GM23338 (cell line): ENCODE measurements at regions not wholly inside any gene's neighbourhood (a gene's known extent, or its start where the extent isn't known, plus 50 kb on each side); places are given as distances from the start of the nearest gene placed in this dataset.
A peak's percentile ranks its signal among the peaks of the same experiment; 100 is the strongest.

Source experiments
- ATAC-seq: fragments of 200-7000 bp; cut with Tn5 transposase; 3 replicates; pipeline ENCODE4 v1.9.1; 2020
- DNase-seq: peaks from one replicate; pipeline ENCODE4 v3.0.0-alpha.2; 2015; ENCODE audit warnings: low spot score
- H2AFZ ChIP-seq: fragments of 200-600 bp; sonication (generic); 2 replicates; pipeline ENCODE4 v1.8.0; 2016; ENCODE audit warnings: antibody characterized with exemption, mild to moderate bottlenecking, moderate library complexity
- H3F3A ChIP-seq: fragments of 200-600 bp; sonication (generic); replicated peaks from 2 replicates; pipeline ENCODE4 v1.8.0; 2017; ENCODE audit warnings: antibody characterized with exemption, mixed run types, low read depth
- H3K27ac ChIP-seq: fragments of 200-600 bp; sonication (generic); 2 replicates; pipeline ENCODE4 v1.6.1; 2016; ENCODE audit warnings: low read depth
- H3K27me3 ChIP-seq: fragments of 200-600 bp; sonication (generic); 2 replicates; pipeline ENCODE4 v1.8.0; 2016; ENCODE audit warnings: mild to moderate bottlenecking, mixed run types, moderate library complexity; ENCODE audit not compliant: insufficient read depth
- H3K36me3 ChIP-seq: fragments of 200-600 bp; sonication (generic); 2 replicates; pipeline ENCODE4 v1.8.0; 2016; ENCODE audit warnings: mild to moderate bottlenecking; ENCODE audit not compliant: insufficient read depth
- H3K4me1 ChIP-seq: fragments of 200-600 bp; sonication (generic); 2 replicates; pipeline ENCODE4 v1.8.0; 2016; ENCODE audit warnings: mild to moderate bottlenecking, moderate library complexity; ENCODE audit not compliant: insufficient read depth
- H3K4me2 ChIP-seq: fragments of 200-600 bp; sonication (generic); 2 replicates; pipeline ENCODE4 v1.7.1; 2017; ENCODE audit warnings: mixed run types
- H3K4me3 ChIP-seq: fragments of 200-600 bp; sonication (generic); 2 replicates; pipeline ENCODE4 v1.6.1; 2016; ENCODE audit warnings: mixed run types
- H3K79me2 ChIP-seq: fragments of 200-600 bp; sonication (generic); replicated peaks from 2 replicates; pipeline ENCODE4 v1.8.0; 2017; ENCODE audit warnings: mild to moderate bottlenecking; ENCODE audit not compliant: insufficient read depth
- H3K9me2 ChIP-seq: fragments of 200-600 bp; sonication (generic); 2 replicates; pipeline ENCODE4 v1.8.0; 2017; ENCODE audit not compliant: insufficient read depth
- H4K20me1 ChIP-seq: fragments of 200-600 bp; sonication (generic); replicated peaks from 2 replicates; pipeline ENCODE4 v1.8.0; 2017; ENCODE audit warnings: mild to moderate bottlenecking; ENCODE audit not compliant: insufficient read depth
- H3K27ac Mint-ChIP-seq: 2 replicates; pipeline ENCODE4 v1.8.0; 2020; ENCODE audit warnings: inconsistent platforms, mild to moderate bottlenecking, moderate library complexity, mixed read lengths
- H3K27me3 Mint-ChIP-seq: 3 replicates; pipeline ENCODE4 v1.8.0; 2022; ENCODE audit warnings: low read depth, mild to moderate bottlenecking, moderate library complexity, mixed read lengths, inconsistent platforms; ENCODE audit not compliant: insufficient read depth, poor library complexity
- H3K36me3 Mint-ChIP-seq: 3 replicates; pipeline ENCODE4 v1.8.0; 2021; ENCODE audit warnings: low read depth, mild to moderate bottlenecking, inconsistent platforms, moderate library complexity, mixed read lengths
- H3K4me1 Mint-ChIP-seq: 3 replicates; pipeline ENCODE4 v1.8.0; 2020; ENCODE audit warnings: mild to moderate bottlenecking, inconsistent platforms, mixed read lengths
- H3K4me3 Mint-ChIP-seq: 3 replicates; pipeline ENCODE4 v1.8.0; 2021; ENCODE audit warnings: moderate library complexity, mild to moderate bottlenecking, inconsistent platforms, mixed read lengths
- H3K9me3 Mint-ChIP-seq: 3 replicates; pipeline ENCODE4 v1.8.0; 2020; ENCODE audit warnings: moderate library complexity, mild to moderate bottlenecking, inconsistent platforms, mixed read lengths
- CREB1 ChIP-seq: fragments of 250-450 bp; sonication (Bioruptor Pico); IDR thresholded peaks from 2 replicates; pipeline ENCODE4 v1.5.0; 2020; ENCODE audit warnings: low read depth, mild to moderate bottlenecking, moderate library complexity
- CTCF ChIP-seq, 2 experiments: fragments of 200-600 bp in 1 of 2; sonication (generic) in 1 of 2; conservative IDR thresholded peaks; 2 replicates each; pipeline versions ENCODE4 v1.5.1 to v1.6.1; 2016 to 2017; ENCODE audit warnings: antibody characterized with exemption in 2 of 2, low read depth in 2 of 2, mild to moderate bottlenecking in 2 of 2, moderate library complexity in 1 of 2
- ETS1 ChIP-seq: IDR thresholded peaks from 2 replicates; pipeline ENCODE4 v1.6.1; 2016; ENCODE audit warnings: antibody characterized with exemption
- EZH2 ChIP-seq: fragments of 200-600 bp; sonication (generic); IDR thresholded peaks from one replicate; pipeline ENCODE4 v1.8.0; 2017; ENCODE audit warnings: antibody characterized with exemption, mild to moderate bottlenecking, low read depth; ENCODE audit not compliant: unreplicated experiment
- EZH2phosphoT487 ChIP-seq: fragments of 200-600 bp; sonication (generic); IDR thresholded peaks from one replicate; pipeline ENCODE4 v1.8.1; 2018; ENCODE audit warnings: antibody characterized with exemption; ENCODE audit not compliant: unreplicated experiment
- JUNB ChIP-seq: IDR thresholded peaks from one replicate; pipeline ENCODE4 v1.6.1; 2016; ENCODE audit warnings: antibody characterized with exemption; ENCODE audit not compliant: unreplicated experiment
- NANOG ChIP-seq: IDR thresholded peaks from 2 replicates; pipeline ENCODE4 v1.6.1; 2016; ENCODE audit warnings: antibody characterized with exemption, borderline replicate concordance
- POLR2AphosphoS5 ChIP-seq: IDR thresholded peaks from 2 replicates; pipeline ENCODE4 v1.6.1; 2016; ENCODE audit warnings: antibody characterized with exemption, low read depth
- REST ChIP-seq: IDR thresholded peaks from one replicate; pipeline ENCODE4 v1.6.1; 2018; ENCODE audit warnings: antibody characterized with exemption; ENCODE audit not compliant: unreplicated experiment
- STAT1 ChIP-seq: IDR thresholded peaks from one replicate; pipeline ENCODE4 v1.6.1; 2016; ENCODE audit warnings: antibody characterized with exemption; ENCODE audit not compliant: unreplicated experiment
- ZNF114 ChIP-seq: fragments of 250-450 bp; sonication (Bioruptor Pico); IDR thresholded peaks from 2 replicates; pipeline ENCODE4 v1.5.0; 2020; ENCODE audit warnings: mild to moderate bottlenecking, moderate library complexity
- ZNF331 ChIP-seq: fragments of 250-450 bp; sonication (Bioruptor Pico); IDR thresholded peaks from 2 replicates; pipeline ENCODE4 v1.5.0; 2020; ENCODE audit warnings: low read depth, mild to moderate bottlenecking, moderate library complexity

- TF ChIP-seq CTCF (conservative IDR thresholded peaks at IDR 0.05; ENCODE audit: low read depth in 2 of 2) (no peak), CREB1 (CRISPR knock-in tag) (no peak), ZNF114 (CRISPR knock-in tag) (no peak), POLR2AphosphoS5 (no peak), JUNB (no peak), EZH2 (no peak), ETS1 (no peak), EZH2phosphoT487 (no peak), ZNF331 (CRISPR knock-in tag) (no peak), NANOG (no peak)
Measured at GRCh38 chr4:92172203-92172602, 131.6 kb upstream of the GRID2 start (continued).

GRCh38 chr4:92175250-92175649 lies 128.5 kb upstream of the GRID2 start:
- DNase-seq (peak; percentile 74), ATAC-seq (peak; percentile 94)
- H3K9me3 Mint-ChIP-seq = no peaks in the 10 kb centered on the region
- Histone ChIP-seq H3K79me2 (no peaks in the 10 kb centered on the region), H3K9me2 (no peaks in the 10 kb centered on the region), H3K27me3 (no peaks in the 10 kb centered on the region), H3K4me2 (no peak overlapping the region), H3K27ac (no peak overlapping the region), H4K20me1 (no peaks in the 10 kb centered on the region), H2AFZ (0 out of 2 replicates have a peak overlapping the region, but pooled peaks have one; percentile 16), H3K4me3 (no peak overlapping the region), H3F3A (no peaks in the 10 kb centered on the region), H3K36me3 (no peaks in the 10 kb centered on the region), H3K4me1 (no peaks in the 10 kb centered on the region)
- H3K36me3 Mint-ChIP-seq = no peaks in the 10 kb centered on the region
- no peak overlapping the region for H3K4me3 Mint-ChIP-seq
- no peak overlapping the region for H3K27ac Mint-ChIP-seq
- no peak for TF ChIP-seq CREB1 (CRISPR knock-in tag)
- TF ChIP-seq POLR2AphosphoS5 = no peak
- TF ChIP-seq REST = no peak
- TF ChIP-seq CTCF (conservative IDR thresholded peaks at IDR 0.05; ENCODE audit: low read depth in 2 of 2) = peak; percentile 53 to 73
- TF ChIP-seq STAT1 = no peak
- TF ChIP-seq ETS1 = no peak
- no peaks in the 10 kb centered on the region for H3K27me3 Mint-ChIP-seq
- H3K4me1 Mint-ChIP-seq = peaks cover 5% of the 10 kb centered on the region; the same call in 1 of the 3 replicates
